HG03045 (cell line): ENCODE measurements at regions not wholly inside any gene's neighbourhood (a gene's known extent, or its start where the extent isn't known, plus 50 kb on each side); places are given as distances from the start of the nearest gene placed in this dataset.

ENCODE experiments used
- ATAC-seq: cut with Tn5 transposase; IDR thresholded peaks from one replicate; pipeline ENCODE4 v1.9.1; 2021; ENCODE audit warnings: mild to moderate bottlenecking, moderate library complexity; ENCODE audit not compliant: unreplicated experiment

- ATAC-seq, result no peak
These were observed 57.9 kb upstream of the VSTM2B start for GRCh38 chr19:29467824-29468401.

GRCh38 chr19:29475469-29475868 is 50.3 kb upstream of the VSTM2B start:
- no peak for ATAC-seq
